ENCODE measurements at regions not wholly inside any gene's neighbourhood (a gene's known extent, or its start where the extent isn't known, plus 50 kb on each side); places are given as distances from the start of the nearest gene placed in this dataset.

DNA sequence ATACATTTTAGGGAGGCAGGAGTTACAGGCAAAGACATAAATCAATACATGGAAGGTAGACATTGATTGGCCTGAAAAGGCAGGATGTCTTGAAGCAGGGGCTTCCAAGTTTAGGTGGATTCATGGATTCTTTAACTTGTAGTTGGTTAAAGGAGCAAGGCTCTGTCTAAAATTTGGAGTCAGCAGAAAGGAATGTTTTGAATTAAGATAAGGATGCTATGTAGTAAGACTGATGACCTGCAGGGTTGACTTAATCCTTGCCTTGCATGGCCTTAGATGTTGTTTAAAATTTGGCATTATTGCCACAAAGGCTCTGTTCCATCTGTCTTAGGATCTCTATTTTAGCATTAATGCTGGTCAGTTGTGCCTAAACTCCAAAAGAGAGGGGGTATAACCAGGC, 171.3 kb downstream of the C5orf15 start:
- TF ChIP-seq, protein P1, sequence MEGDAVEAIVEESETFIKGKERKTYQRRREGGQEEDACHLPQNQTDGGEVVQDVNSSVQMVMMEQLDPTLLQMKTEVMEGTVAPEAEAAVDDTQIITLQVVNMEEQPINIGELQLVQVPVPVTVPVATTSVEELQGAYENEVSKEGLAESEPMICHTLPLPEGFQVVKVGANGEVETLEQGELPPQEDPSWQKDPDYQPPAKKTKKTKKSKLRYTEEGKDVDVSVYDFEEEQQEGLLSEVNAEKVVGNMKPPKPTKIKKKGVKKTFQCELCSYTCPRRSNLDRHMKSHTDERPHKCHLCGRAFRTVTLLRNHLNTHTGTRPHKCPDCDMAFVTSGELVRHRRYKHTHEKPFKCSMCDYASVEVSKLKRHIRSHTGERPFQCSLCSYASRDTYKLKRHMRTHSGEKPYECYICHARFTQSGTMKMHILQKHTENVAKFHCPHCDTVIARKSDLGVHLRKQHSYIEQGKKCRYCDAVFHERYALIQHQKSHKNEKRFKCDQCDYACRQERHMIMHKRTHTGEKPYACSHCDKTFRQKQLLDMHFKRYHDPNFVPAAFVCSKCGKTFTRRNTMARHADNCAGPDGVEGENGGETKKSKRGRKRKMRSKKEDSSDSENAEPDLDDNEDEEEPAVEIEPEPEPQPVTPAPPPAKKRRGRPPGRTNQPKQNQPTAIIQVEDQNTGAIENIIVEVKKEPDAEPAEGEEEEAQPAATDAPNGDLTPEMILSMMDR (conservative IDR thresholded peaks at IDR 0.05) = no peak
- no peak overlapping the region for H3K27ac ChIP-seq

DNA sequence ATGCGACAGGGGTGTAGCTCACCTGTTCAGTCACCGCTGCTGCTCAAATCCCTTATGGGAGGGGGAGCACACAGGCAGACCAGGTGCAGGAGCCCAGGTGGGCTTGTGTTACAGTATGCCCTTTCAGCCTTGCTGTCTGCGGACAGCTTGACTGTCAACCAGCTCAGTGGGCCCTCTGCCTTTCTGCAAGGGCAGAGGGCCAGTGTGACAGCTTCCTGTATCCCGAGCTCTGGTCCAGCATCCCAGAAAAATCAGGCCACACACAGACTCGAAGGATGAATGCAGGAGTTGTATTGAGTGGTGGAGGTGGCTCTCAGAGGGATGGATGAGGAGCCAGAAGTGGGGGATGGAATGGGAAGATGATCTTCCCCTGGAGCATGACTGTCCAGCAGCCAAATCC, 172.2 kb downstream of the C5orf15 start:
- no peak overlapping the region for H3K27ac ChIP-seq

DNA sequence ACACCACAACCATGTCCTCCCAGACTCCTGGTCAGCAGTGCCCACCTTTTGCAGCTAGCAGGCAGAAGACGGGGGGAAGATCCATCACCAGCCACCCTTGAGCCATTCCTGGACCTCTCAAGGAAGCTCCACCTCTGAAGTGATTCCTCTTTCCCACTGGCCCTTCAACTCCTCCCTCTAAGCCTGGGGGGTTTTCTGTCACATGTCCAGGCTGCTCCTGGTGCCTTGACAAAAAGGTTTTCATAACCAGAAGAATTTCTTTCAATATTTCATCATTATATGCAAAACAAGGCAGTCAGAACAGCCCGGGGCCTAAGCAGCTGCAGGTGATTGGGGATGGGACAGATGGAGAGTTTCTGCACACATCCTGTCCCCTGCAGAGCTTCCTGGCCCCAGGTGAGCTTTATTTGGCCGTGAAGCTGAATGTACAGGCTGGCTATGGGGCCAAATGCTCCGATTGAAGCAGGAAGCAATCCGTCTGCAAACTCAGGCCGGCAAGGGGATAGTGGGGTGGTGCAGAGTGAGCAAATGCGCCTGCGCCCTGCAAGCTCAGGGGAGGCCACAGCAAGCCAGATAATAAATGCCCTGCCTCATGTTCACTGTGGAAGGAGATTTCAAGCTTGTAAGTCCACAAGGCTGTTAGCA, 173.5 kb downstream of the C5orf15 start:
- TF ChIP-seq, protein P1 (conservative IDR thresholded peaks at IDR 0.05) = no peak
- H3K27ac ChIP-seq = no peak overlapping the region

More for the DNA sequence above, 172.2 kb downstream of the C5orf15 start:
- TF ChIP-seq, protein P1 (conservative IDR thresholded peaks at IDR 0.05) = no peak

DNA sequence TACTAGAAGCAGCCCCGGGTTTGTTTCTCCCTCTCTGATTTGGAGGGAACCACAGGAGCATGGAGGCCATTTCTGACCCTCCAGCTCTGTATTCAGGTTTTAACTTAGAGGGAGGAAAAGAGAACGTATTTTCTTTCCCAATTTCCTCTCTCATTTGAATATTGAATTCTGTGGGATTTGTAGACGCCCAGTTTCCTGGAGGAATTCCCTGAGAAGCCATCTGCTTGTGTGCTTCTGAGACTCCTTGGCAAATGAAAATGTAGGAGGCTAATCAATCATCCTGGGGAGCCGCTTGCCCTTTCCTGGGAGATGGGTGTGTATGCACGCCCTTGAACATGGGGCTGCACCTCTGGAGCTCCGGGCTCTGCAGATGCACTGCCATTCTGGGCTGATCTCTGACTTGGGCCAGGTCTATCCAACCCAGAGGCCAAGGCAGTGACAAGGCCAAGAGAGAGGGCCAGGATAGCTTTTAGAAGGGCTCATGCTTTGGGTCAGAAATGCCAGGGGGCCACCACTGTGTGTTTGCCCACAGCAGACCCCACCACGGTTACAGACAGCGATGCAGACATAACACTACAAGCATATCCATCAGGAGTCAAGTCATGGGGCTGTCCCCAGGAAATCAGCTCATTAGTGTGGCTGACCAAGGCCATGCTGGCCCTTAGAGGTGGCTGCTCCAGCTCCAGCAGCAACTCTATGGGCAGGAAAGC, 174.5 kb downstream of the C5orf15 start:
- TF ChIP-seq, protein P1 (conservative IDR thresholded peaks at IDR 0.05) = no peak
- H3K27ac ChIP-seq = peak overlapping the region; percentile 48; the same call in 1 of the 2 replicates

DNA sequence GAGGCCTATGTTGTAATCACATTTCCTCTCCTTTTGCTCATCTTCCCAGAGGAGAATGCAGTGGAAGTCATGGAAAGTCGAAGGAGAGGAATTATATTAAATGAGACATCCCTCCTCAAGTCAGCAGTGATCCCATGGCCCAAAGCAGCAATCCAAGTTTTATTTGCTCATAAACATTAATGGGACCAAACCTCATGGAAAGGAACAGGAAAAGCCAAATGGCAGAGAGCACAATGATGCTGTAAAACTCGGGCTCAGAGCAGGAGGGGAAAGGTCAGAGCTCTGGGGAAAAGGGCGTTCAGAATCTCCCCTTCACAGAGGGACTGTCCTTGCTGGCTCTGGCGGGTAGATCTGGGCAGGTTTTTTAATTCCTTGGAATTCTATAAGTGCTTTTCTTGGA, 175.8 kb downstream of the C5orf15 start:
- H3K27ac ChIP-seq = peak overlapping the region; percentile 48
- TF ChIP-seq, protein P1 (conservative IDR thresholded peaks at IDR 0.05) = no peak

DNA sequence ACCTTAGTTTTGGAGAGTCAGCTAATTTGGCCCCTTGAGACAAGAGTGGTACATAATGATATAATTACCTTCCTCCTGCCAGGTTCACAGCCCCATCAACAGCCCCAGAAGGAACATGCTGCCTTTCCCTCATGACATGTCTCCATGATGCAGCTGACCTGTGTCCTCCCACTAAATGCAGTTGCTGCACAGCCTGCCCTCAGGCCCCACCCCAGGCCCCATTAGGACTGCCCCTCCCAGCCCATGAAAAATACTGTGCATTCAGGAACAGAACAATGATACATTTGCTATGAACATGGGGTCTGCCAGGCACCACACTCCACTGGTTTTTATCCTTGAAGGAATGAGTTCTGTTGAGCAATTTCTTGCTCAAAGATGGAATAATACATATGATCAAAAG, 176.4 kb downstream of the C5orf15 start:
- TF ChIP-seq, protein P1 (conservative IDR thresholded peaks at IDR 0.05) = no peak
- peak overlapping the region; percentile 48 for H3K27ac ChIP-seq

DNA sequence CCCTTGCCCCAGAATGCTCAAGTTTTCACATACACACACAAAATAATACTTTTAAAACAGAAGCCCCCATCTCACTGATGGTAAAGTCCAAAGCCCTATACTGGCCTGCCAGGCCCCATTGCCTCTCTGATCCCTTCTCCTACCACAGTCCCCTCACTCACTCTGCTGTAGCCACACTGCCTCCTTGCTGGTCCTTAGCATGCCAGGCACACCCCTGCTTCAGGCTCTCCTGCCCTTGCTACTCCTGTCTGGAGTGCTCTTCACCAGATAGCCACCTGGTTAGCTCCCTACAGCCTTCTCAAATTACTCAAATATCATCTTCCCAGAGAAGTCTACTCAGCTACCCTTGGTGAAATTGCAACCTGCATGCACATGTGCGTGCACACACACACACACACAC, 177.5 kb downstream of the C5orf15 start:
- no peak overlapping the region for H3K27ac ChIP-seq
- TF ChIP-seq, protein P1 (conservative IDR thresholded peaks at IDR 0.05) = no peak

Measured in VCaP (cell line).